ENCODE measurements at regions not wholly inside any gene's neighbourhood (a gene's known extent, or its start where the extent isn't known, plus 50 kb on each side); places are given as distances from the start of the nearest gene placed in this dataset.
"Not testable (repeated sequence)": the region's sequence is repeated elsewhere in the genome, so short reads cannot be mapped to it uniquely, and the experiment has no call there.

GRCh38 chr3:70615286-70615685 is 302.8 kb upstream of the MDFIC2 start:
- FAIRE-seq: no peak
- no peak for DNase-seq (ENCODE audit: insufficient read length, low spot score)
- TF ChIP-seq, protein P1, sequence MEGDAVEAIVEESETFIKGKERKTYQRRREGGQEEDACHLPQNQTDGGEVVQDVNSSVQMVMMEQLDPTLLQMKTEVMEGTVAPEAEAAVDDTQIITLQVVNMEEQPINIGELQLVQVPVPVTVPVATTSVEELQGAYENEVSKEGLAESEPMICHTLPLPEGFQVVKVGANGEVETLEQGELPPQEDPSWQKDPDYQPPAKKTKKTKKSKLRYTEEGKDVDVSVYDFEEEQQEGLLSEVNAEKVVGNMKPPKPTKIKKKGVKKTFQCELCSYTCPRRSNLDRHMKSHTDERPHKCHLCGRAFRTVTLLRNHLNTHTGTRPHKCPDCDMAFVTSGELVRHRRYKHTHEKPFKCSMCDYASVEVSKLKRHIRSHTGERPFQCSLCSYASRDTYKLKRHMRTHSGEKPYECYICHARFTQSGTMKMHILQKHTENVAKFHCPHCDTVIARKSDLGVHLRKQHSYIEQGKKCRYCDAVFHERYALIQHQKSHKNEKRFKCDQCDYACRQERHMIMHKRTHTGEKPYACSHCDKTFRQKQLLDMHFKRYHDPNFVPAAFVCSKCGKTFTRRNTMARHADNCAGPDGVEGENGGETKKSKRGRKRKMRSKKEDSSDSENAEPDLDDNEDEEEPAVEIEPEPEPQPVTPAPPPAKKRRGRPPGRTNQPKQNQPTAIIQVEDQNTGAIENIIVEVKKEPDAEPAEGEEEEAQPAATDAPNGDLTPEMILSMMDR (IDR thresholded peaks at IDR 0.05; ENCODE audit: insufficient read depth, missing control alignments): no peak

- DNase-seq (ENCODE audit: insufficient read length, low spot score) (no peak), FAIRE-seq (no peak)
- TF ChIP-seq, protein P1 (IDR thresholded peaks at IDR 0.05; ENCODE audit: insufficient read depth, missing control alignments): no peak
Observed at GRCh38 chr3:70614111-70614510, 301.7 kb upstream of the MDFIC2 start.

DNA sequence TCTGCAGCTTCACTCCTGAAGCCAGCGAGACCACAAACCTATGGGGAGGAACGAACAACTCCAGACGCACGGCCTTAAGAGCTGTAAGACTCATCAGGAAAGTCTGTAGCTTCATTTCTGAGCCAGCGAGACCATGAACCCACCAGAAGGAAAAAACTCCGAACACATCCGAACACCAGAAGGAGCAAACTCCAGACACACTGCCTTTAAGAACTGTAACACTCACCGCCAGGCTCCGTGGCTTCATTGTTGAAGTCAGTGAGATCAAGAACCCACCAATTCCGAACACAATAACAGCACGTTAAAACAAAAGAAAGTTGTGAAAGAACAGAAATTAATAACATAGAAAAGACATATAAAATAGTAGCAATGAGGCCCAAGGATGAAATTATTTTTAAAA is 300.5 kb upstream of the MDFIC2 start:
- FAIRE-seq (no peak), DNase-seq (ENCODE audit: insufficient read length, low spot score) (no peak)
- TF ChIP-seq, protein P1 (IDR thresholded peaks at IDR 0.05; ENCODE audit: insufficient read depth, missing control alignments): no peak

DNA sequence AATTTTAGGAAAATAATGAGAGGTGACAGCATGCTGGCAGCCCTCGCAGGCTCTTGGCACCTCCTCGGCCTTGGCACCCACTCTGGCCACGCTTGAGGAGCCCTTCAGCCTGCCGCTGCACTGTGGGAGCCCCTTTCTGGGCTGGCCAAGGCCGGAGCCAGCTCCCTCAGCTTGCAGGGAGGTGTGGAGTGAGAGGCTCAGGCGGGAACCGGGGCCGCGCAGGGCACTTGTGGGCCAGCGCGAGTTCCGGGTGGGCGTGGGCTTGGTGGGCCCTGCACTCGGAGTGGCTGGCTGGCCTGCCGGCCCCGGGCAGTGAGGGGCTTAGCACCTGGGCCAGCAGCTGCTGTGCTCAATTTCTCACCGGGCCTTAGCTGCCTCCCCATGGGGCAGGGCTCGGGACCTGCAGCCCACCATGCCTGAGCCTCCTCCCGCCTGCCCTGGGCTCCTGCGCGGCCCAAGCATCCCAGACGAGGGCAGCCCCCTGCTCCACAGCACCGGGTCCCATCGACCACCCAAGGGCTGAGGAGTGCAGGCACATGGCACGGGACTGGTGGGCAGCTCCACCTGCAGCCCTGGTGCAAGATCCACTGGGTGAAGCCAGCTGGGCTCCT is 299.3 kb upstream of the MDFIC2 start:
- FAIRE-seq; DNase-seq (ENCODE audit: insufficient read length, low spot score): not testable (repeated sequence)

GRCh38 chr3:70608434-70608833 is 296.0 kb upstream of the MDFIC2 start:
- FAIRE-seq (no peak), DNase-seq (ENCODE audit: insufficient read length, low spot score) (no peak)
- TF ChIP-seq, protein P1 (IDR thresholded peaks at IDR 0.05; ENCODE audit: insufficient read depth, missing control alignments): no peak

- DNase-seq (ENCODE audit: insufficient read length, low spot score): no peak
- TF ChIP-seq, protein P1 (IDR thresholded peaks at IDR 0.05; ENCODE audit: insufficient read depth, missing control alignments): no peak
- no peak for FAIRE-seq
Observed at GRCh38 chr3:70607469-70607868, 295.0 kb upstream of the MDFIC2 start.

GRCh38 chr3:70606018-70606417 is 293.6 kb upstream of the MDFIC2 start:
- DNase-seq (ENCODE audit: insufficient read length, low spot score) (no peak), FAIRE-seq (no peak)
- TF ChIP-seq, protein P1 (IDR thresholded peaks at IDR 0.05; ENCODE audit: insufficient read depth, missing control alignments): no peak

DNA sequence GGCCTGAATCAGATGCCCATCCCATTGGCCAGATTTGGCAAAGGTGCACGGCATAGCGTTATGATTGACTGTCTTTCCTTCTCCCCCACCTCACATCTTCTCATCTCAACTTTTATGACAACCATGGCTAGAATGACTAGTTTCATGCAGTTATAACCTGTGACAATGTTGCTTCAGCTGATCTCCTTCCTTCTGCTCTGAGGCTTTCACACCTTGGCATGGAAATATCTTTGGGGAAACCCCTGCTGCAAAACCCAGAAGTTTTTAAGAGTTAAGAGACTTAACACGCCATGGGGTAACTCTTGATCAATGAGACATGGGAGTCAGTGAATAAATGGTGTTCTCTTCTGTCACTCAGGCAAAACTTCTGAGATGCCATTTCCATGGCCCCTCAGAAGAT is 290.7 kb upstream of the MDFIC2 start:
- TF ChIP-seq, protein P1 (IDR thresholded peaks at IDR 0.05; ENCODE audit: insufficient read depth, missing control alignments): no peak
- DNase-seq (ENCODE audit: insufficient read length, low spot score): no peak
- no peak for FAIRE-seq

All from D721Med (cell line).